H1 (cell line): ENCODE measurements at regions not wholly inside any gene's neighbourhood (a gene's known extent, or its start where the extent isn't known, plus 50 kb on each side); places are given as distances from the start of the nearest gene placed in this dataset.

Source experiments
- CEBPB ChIP-seq: IDR thresholded peaks from 2 replicates; pipeline ENCODE4 v1.6.1; 2012; ENCODE audit warnings: low read depth, low read length
- CTCF ChIP-seq, 3 experiments: IDR thresholded peaks; 1 replicate in 2 of 3; 2 replicates in 1 of 3; pipeline versions ENCODE4 v1.5.1 to v1.6.1; 2011; ENCODE audit warnings: low read length in 3 of 3, mild to moderate bottlenecking in 3 of 3, inconsistent platforms in 2 of 3, low read depth in 1 of 3, moderate library complexity in 1 of 3; ENCODE audit not compliant: insufficient read depth in 1 of 3; ENCODE audit errors: control extremely low read depth in 1 of 3
- SIN3A ChIP-seq, 2 experiments: IDR thresholded peaks in 1 of 2; conservative IDR thresholded peaks in 1 of 2; 2 replicates each; pipeline ENCODE4 v1.6.1; 2011 to 2012; ENCODE audit warnings: low read length in 2 of 2, improper control_type of control experiment in 1 of 2, low read depth in 1 of 2, mild to moderate bottlenecking in 1 of 2
- TAF1 ChIP-seq: IDR thresholded peaks from 2 replicates; pipeline ENCODE4 v1.6.1; 2011; ENCODE audit warnings: mild to moderate bottlenecking, low read depth, low read length
- TF ChIP-seq, protein P1 (sequence below): IDR thresholded peaks from 2 replicates; pipeline ENCODE4 v1.6.1; 2012; ENCODE audit warnings: inconsistent platforms

- no peak for TF ChIP-seq CTCF (IDR thresholded peaks at IDR 0.05; ENCODE audit: control extremely low read depth in 1 of 3, insufficient read depth in 1 of 3, low read depth in 1 of 3, low read length in 3 of 3)
- no peak for TF ChIP-seq SIN3A (conservative IDR thresholded peaks at IDR 0.05 in 1 of 2, IDR thresholded peaks at IDR 0.05 in 1 of 2; ENCODE audit: low read depth in 1 of 2, low read length in 2 of 2)
- TF ChIP-seq CEBPB: no peak
- TF ChIP-seq TAF1: no peak
- TF ChIP-seq, protein P1, sequence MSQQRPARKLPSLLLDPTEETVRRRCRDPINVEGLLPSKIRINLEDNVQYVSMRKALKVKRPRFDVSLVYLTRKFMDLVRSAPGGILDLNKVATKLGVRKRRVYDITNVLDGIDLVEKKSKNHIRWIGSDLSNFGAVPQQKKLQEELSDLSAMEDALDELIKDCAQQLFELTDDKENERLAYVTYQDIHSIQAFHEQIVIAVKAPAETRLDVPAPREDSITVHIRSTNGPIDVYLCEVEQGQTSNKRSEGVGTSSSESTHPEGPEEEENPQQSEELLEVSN: no peak
Observed at GRCh38 chr2:123518367-123518766, 506.7 kb upstream of the CNTNAP5 start.
